ENCODE measurements at regions not wholly inside any gene's neighbourhood (a gene's known extent, or its start where the extent isn't known, plus 50 kb on each side); places are given as distances from the start of the nearest gene placed in this dataset.

GRCh38 chr10:52517012-52517411, 202.9 kb downstream of the DKK1 start:
- ATAC-seq (ENCODE audit: poor library complexity) (no peak), DNase-seq (no peak)
- intact Hi-C loops (cut with DNase I) = no loop called here

- ATAC-seq (ENCODE audit: poor library complexity) (no peak), DNase-seq (no peak)
- intact Hi-C loops (cut with DNase I) = no loop called here
Measured at GRCh38 chr10:52523696-52524095, 209.6 kb downstream of the DKK1 start.

GRCh38 chr10:52525761-52526160, 211.7 kb downstream of the DKK1 start:
- no peak for ATAC-seq (ENCODE audit: poor library complexity)
- intact Hi-C loops (cut with DNase I) = no loop called here
- no peak for DNase-seq

GRCh38 chr10:52526251-52526823, 212.3 kb downstream of the DKK1 start:
- intact Hi-C loops (cut with DNase I) = no loop called here
- ATAC-seq (ENCODE audit: poor library complexity) (no peak), DNase-seq (no peak)

GRCh38 chr10:52532650-52533290, 218.7 kb downstream of the DKK1 start:
- intact Hi-C loops (cut with DNase I) = no loop called here
- DNase-seq (no peak), ATAC-seq (ENCODE audit: poor library complexity) (no peak)

- DNase-seq (no peak), ATAC-seq (ENCODE audit: poor library complexity) (no peak)
- intact Hi-C loops (cut with DNase I) = no loop called here
Measured at GRCh38 chr10:52533986-52534385, 219.9 kb downstream of the DKK1 start.

- intact Hi-C loops (cut with DNase I) = no loop called here
- ATAC-seq (ENCODE audit: poor library complexity) = no peak
Measured at GRCh38 chr10:52539463-52539862, 225.4 kb downstream of the DKK1 start.

GRCh38 chr10:52540479-52540984, 226.5 kb downstream of the DKK1 start:
- DNase-seq (no peak), ATAC-seq (ENCODE audit: poor library complexity) (no peak)
- intact Hi-C loops (cut with DNase I) = no loop called here

More at GRCh38 chr10:52539463-52539862, 225.4 kb downstream of the DKK1 start:
- DNase-seq = no peak

- ATAC-seq (ENCODE audit: poor library complexity) (no peak), DNase-seq (no peak)
- intact Hi-C loops (cut with DNase I) = no loop called here
Measured at GRCh38 chr10:52541006-52541473, 227.0 kb downstream of the DKK1 start.

- intact Hi-C loops (cut with DNase I) = no loop called here
- no peak for ATAC-seq (ENCODE audit: poor library complexity)
- no peak for DNase-seq
Measured at GRCh38 chr10:52542906-52543305, 228.8 kb downstream of the DKK1 start.

- intact Hi-C loops (cut with DNase I) = no loop called here
- ATAC-seq (ENCODE audit: poor library complexity) (no peak), DNase-seq (no peak)
Measured at GRCh38 chr10:52551046-52551445, 221.5 kb downstream of the MBL2 start.

- ATAC-seq (ENCODE audit: poor library complexity) = no peak
- intact Hi-C loops (cut with DNase I) = no loop called here
- DNase-seq = no peak
Measured at GRCh38 chr10:52558090-52558489, 214.5 kb downstream of the MBL2 start.

GRCh38 chr10:52561322-52561721, 211.3 kb downstream of the MBL2 start:
- intact Hi-C loops (cut with DNase I) = no loop called here
- ATAC-seq (ENCODE audit: poor library complexity) (no peak), DNase-seq (no peak)

- ATAC-seq (ENCODE audit: poor library complexity) (no peak), DNase-seq (no peak)
- intact Hi-C loops (cut with DNase I) = no loop called here
Measured at GRCh38 chr10:52563360-52563759, 209.2 kb downstream of the MBL2 start.

- intact Hi-C loops (cut with DNase I) = no loop called here
- DNase-seq (no peak), ATAC-seq (ENCODE audit: poor library complexity) (no peak)
Measured at GRCh38 chr10:52566471-52567246, 205.9 kb downstream of the MBL2 start.

- intact Hi-C loops (cut with DNase I) = no loop called here
- no peak for DNase-seq
- ATAC-seq (ENCODE audit: poor library complexity) = no peak
Measured at GRCh38 chr10:52567247-52567580, 205.4 kb downstream of the MBL2 start.

GRCh38 chr10:52568309-52568708, 204.3 kb downstream of the MBL2 start:
- ATAC-seq (ENCODE audit: poor library complexity) = no peak
- no peak for DNase-seq
- intact Hi-C loops (cut with DNase I) = no loop called here

GRCh38 chr10:52570490-52570889, 202.1 kb downstream of the MBL2 start:
- no peak for DNase-seq
- no peak for ATAC-seq (ENCODE audit: poor library complexity)
- intact Hi-C loops (cut with DNase I) = no loop called here

- intact Hi-C loops (cut with DNase I) = no loop called here
- DNase-seq (no peak), ATAC-seq (ENCODE audit: poor library complexity) (no peak)
Measured at GRCh38 chr10:52571018-52571417, 201.6 kb downstream of the MBL2 start.

Measured in Right ventricle myocardium superior (tissue), 1 donor.